H9 (cell line): ENCODE measurements at regions not wholly inside any gene's neighbourhood (a gene's known extent, or its start where the extent isn't known, plus 50 kb on each side); places are given as distances from the start of the nearest gene placed in this dataset.

ENCODE experiments used
- DNase-seq: peaks from one replicate; pipeline ENCODE4 v3.0.0-alpha.2; 2017
- H2AFZ ChIP-seq: one replicate; pipeline ENCODE4 v1.6.1; 2013; ENCODE audit warnings: mild to moderate bottlenecking, low read length, control low read depth, moderate library complexity
- H2AK5ac ChIP-seq: 2 replicates; pipeline ENCODE4 v1.6.1; 2013; ENCODE audit warnings: low read length, control low read depth, mixed read lengths; ENCODE audit not compliant: insufficient read length
- H2BK120ac ChIP-seq: one replicate; pipeline ENCODE4 v1.6.1; 2013; ENCODE audit warnings: low read depth, mild to moderate bottlenecking, low read length, control low read depth, inconsistent platforms; ENCODE audit not compliant: poor library complexity, severe bottlenecking
- H2BK12ac ChIP-seq: 2 replicates; pipeline ENCODE4 v1.6.1; 2013; ENCODE audit warnings: low read length, control low read depth, mixed read lengths, low read depth; ENCODE audit not compliant: insufficient read length
- H2BK15ac ChIP-seq: 2 replicates; pipeline ENCODE4 v1.6.1; 2013; ENCODE audit warnings: low read depth, low read length, control low read depth
- H2BK20ac ChIP-seq: one replicate; pipeline ENCODE4 v1.6.1; 2013; ENCODE audit warnings: low read depth, mild to moderate bottlenecking, low read length, control low read depth, inconsistent platforms; ENCODE audit not compliant: poor library complexity, severe bottlenecking
- H2BK5ac ChIP-seq: 2 replicates; pipeline ENCODE4 v1.6.1; 2013; ENCODE audit warnings: low read length, control low read depth, mixed read lengths; ENCODE audit not compliant: insufficient read length
- H3K14ac ChIP-seq: 2 replicates; pipeline ENCODE4 v1.6.1; 2013; ENCODE audit warnings: low read length, control low read depth; ENCODE audit not compliant: insufficient read depth
- H3K18ac ChIP-seq: 2 replicates; pipeline ENCODE4 v1.6.1; 2013; ENCODE audit warnings: low read depth, mild to moderate bottlenecking, mixed read lengths, low read length, control low read depth; ENCODE audit not compliant: insufficient read length
- H3K23ac ChIP-seq: 2 replicates; pipeline ENCODE4 v1.6.1; 2013; ENCODE audit warnings: low read length, control low read depth, mixed read lengths, low read depth; ENCODE audit not compliant: insufficient read length
- H3K23me2 ChIP-seq: 2 replicates; pipeline ENCODE4 v1.6.1; 2013; ENCODE audit warnings: low read depth, mild to moderate bottlenecking, mixed read lengths, low read length, control low read depth; ENCODE audit not compliant: insufficient read length, poor library complexity, severe bottlenecking
- H3K27ac ChIP-seq: 2 replicates; pipeline ENCODE4 v1.5.1; 2013; ENCODE audit warnings: low read length, control low read depth, mixed read lengths, low read depth; ENCODE audit not compliant: insufficient read length
- H3K27me3 ChIP-seq: 2 replicates; pipeline ENCODE4 v1.6.1; 2013; ENCODE audit warnings: low read length, control low read depth, inconsistent platforms; ENCODE audit not compliant: insufficient read depth
- H3K4ac ChIP-seq: 2 replicates; pipeline ENCODE4 v1.6.1; 2013; ENCODE audit warnings: low read depth, mild to moderate bottlenecking, control low read depth, inconsistent platforms, low read length, moderate library complexity
- H3K4me1 ChIP-seq: 2 replicates; pipeline ENCODE4 v1.6.1; 2013; ENCODE audit warnings: low read length, control low read depth, inconsistent platforms; ENCODE audit not compliant: insufficient read depth
- H3K4me2 ChIP-seq: 2 replicates; pipeline ENCODE4 v1.6.1; 2013; ENCODE audit warnings: low read length, control low read depth, mixed read lengths; ENCODE audit not compliant: insufficient read length, insufficient read depth
- H3K56ac ChIP-seq: 2 replicates; pipeline ENCODE4 v1.6.1; 2013; ENCODE audit warnings: low read depth, mild to moderate bottlenecking, mixed read lengths, low read length, control low read depth; ENCODE audit not compliant: insufficient read length
- H3K79me1 ChIP-seq: 2 replicates; pipeline ENCODE4 v1.6.1; 2013; ENCODE audit warnings: low read depth, mild to moderate bottlenecking, moderate library complexity, low read length, control low read depth, inconsistent platforms; ENCODE audit not compliant: insufficient read depth, poor library complexity, severe bottlenecking
- H3K79me2 ChIP-seq: 2 replicates; pipeline ENCODE4 v1.6.1; 2013; ENCODE audit warnings: low read length, control low read depth, inconsistent platforms; ENCODE audit not compliant: insufficient read depth
- H3K9ac ChIP-seq: 2 replicates; pipeline ENCODE4 v1.6.1; 2013; ENCODE audit warnings: low read length, control low read depth, mixed read lengths; ENCODE audit not compliant: insufficient read length; ENCODE audit errors: extremely low read depth
- H3K9me3 ChIP-seq: one replicate; pipeline ENCODE4 v1.6.1; 2013; ENCODE audit warnings: low read depth, low read length, inconsistent platforms; ENCODE audit not compliant: control insufficient read depth
- H3T11ph ChIP-seq: one replicate; pipeline ENCODE4 v1.6.1; 2013; ENCODE audit warnings: mild to moderate bottlenecking, low read length, control low read depth, inconsistent platforms
- H4K20me1 ChIP-seq: one replicate; pipeline ENCODE4 v1.6.1; 2013; ENCODE audit not compliant: control insufficient read depth, insufficient read length, insufficient read depth
- H4K5ac ChIP-seq: 2 replicates; pipeline ENCODE4 v1.6.1; 2013; ENCODE audit warnings: low read depth, mild to moderate bottlenecking, mixed read lengths, low read length, control low read depth; ENCODE audit not compliant: insufficient read length
- H4K8ac ChIP-seq: replicated peaks from 2 replicates; pipeline ENCODE4 v1.6.1; 2013; ENCODE audit warnings: low read length, control low read depth, mixed read lengths, low read depth; ENCODE audit not compliant: insufficient read length
- H4K91ac ChIP-seq: 2 replicates; pipeline ENCODE4 v1.6.1; 2013; ENCODE audit warnings: low read depth, mild to moderate bottlenecking, moderate library complexity, mixed read lengths, low read length, control low read depth; ENCODE audit not compliant: insufficient read length
- H3K27ac Mint-ChIP-seq, 3 experiments: 2 replicates in 2 of 3; 3 replicates in 1 of 3; pipeline ENCODE4 v1.8.0; 2020 to 2021; ENCODE audit warnings: mixed read lengths in 3 of 3, mild to moderate bottlenecking in 1 of 3, moderate library complexity in 1 of 3
- H3K27me3 Mint-ChIP-seq: 2 replicates; pipeline ENCODE4 v1.8.0; 2021; ENCODE audit warnings: low read depth, mild to moderate bottlenecking, moderate library complexity, mixed read lengths
- H3K36me3 Mint-ChIP-seq, 3 experiments: 2 replicates in 2 of 3; 3 replicates in 1 of 3; pipeline ENCODE4 v1.8.0; 2020 to 2021; ENCODE audit warnings: low read depth in 3 of 3, mixed read lengths in 3 of 3; ENCODE audit not compliant: insufficient read depth in 1 of 3
- H3K4me1 Mint-ChIP-seq, 2 experiments: 2 replicates each; pipeline ENCODE4 v1.8.0; 2020; ENCODE audit warnings: mixed read lengths in 2 of 2
- H3K4me3 Mint-ChIP-seq, 2 experiments: 2 replicates in 1 of 2; 3 replicates in 1 of 2; pipeline ENCODE4 v1.8.0; 2020 to 2021; ENCODE audit warnings: mild to moderate bottlenecking in 2 of 2, mixed read lengths in 2 of 2, moderate library complexity in 1 of 2
- H3K9me3 Mint-ChIP-seq, 2 experiments: 2 replicates in 1 of 2; 3 replicates in 1 of 2; pipeline ENCODE4 v1.8.0; 2020; ENCODE audit warnings: mild to moderate bottlenecking in 2 of 2, mixed read lengths in 2 of 2, moderate library complexity in 1 of 2
- CTCF ChIP-seq: fragments of 200-600 bp; sonication (generic); conservative IDR thresholded peaks from 3 replicates; pipeline ENCODE4 v1.8.0; 2021; ENCODE audit warnings: antibody characterized with exemption, mild to moderate bottlenecking
- WGBS: extraction: QIAGEN DNeasy Blood & Tissue Kit; methylation state at CpG from one replicate; pipeline ENCODE4 v1.1.7; 2013; ENCODE audit warnings: missing lambda C conversion rate, low lambda C conversion rate, mixed read lengths; ENCODE audit not compliant: insufficient read length; ENCODE audit errors: extremely low coverage; 5-methylcytosine and 5-hydroxymethylcytosine counted together

- Histone ChIP-seq H3K56ac (no peak overlapping the region), H2BK20ac (no peak overlapping the region), H3K27ac (no peak overlapping the region), H3K23ac (no peak overlapping the region), H3K14ac (no peak overlapping the region), H2BK5ac (no peak overlapping the region), H2BK12ac (no peak overlapping the region), H3K4me1 (no peaks in the 10 kb centered on the region), H3K4ac (no peak overlapping the region), H4K20me1 (no peaks in the 10 kb centered on the region), H3K79me2 (no peaks in the 10 kb centered on the region), H2AFZ (no peak overlapping the region), H4K8ac (no peak overlapping the region), H3K79me1 (no peaks in the 10 kb centered on the region), H2BK120ac (no peak overlapping the region), H3K27me3 (no peaks in the 10 kb centered on the region), H3K9me3 (no peaks in the 10 kb centered on the region), H3K9ac (no peak overlapping the region), H3T11ph (no peak overlapping the region), H2BK15ac (no peak overlapping the region), H4K91ac (no peak overlapping the region), H2AK5ac (no peak overlapping the region), H3K4me2 (no peak overlapping the region), H3K23me2 (no peaks in the 10 kb centered on the region), H4K5ac (no peak overlapping the region), H3K18ac (no peak overlapping the region)
- no peak for DNase-seq
- peaks cover 0 to 22% (median 5%) of the 10 kb centered on the region in 3 experiments; a peak in 5 of 7 replicates for H3K36me3 Mint-ChIP-seq
- H3K27me3 Mint-ChIP-seq: peaks cover 2% of the 10 kb centered on the region
- H3K9me3 Mint-ChIP-seq: peaks cover 32 to 33% of the 10 kb centered on the region in 2 experiments
- no peaks in the 10 kb centered on the region for H3K4me1 Mint-ChIP-seq
- no peak overlapping the region for H3K4me3 Mint-ChIP-seq
- WGBS: no CpG with 5 or more reads among the region's 11 CpGs
- TF ChIP-seq CTCF: no peak
- no peak overlapping the region; a peak in 1 of 7 replicates for H3K27ac Mint-ChIP-seq
Measured at GRCh38 chr2:132279344-132279743, 117.6 kb upstream of the ANKRD30BL start.
